Astrocyte of the cerebellum (primary cell): ENCODE measurements at regions not wholly inside any gene's neighbourhood (a gene's known extent, or its start where the extent isn't known, plus 50 kb on each side); places are given as distances from the start of the nearest gene placed in this dataset.

Experiments used
- DNase-seq: peaks from one replicate; pipeline ENCODE4 v3.0.0-alpha.2; 2011; ENCODE audit warnings: low read depth
- H3K4me3 ChIP-seq: 2 replicates; pipeline ENCODE4 v1.5.1; 2011; ENCODE audit warnings: mild to moderate bottlenecking, low read depth, low read length, moderate library complexity
- in situ Hi-C: cut with HindIII; loops from 2 replicates; pipeline ENCODE4 v1.10.0; 2017; ENCODE audit warnings: low sequenced_read_pairs
- TF ChIP-seq, protein P1 (sequence below): IDR thresholded peaks from 2 replicates; pipeline ENCODE4 v1.5.1; 2012; ENCODE audit warnings: low read length, low read depth, moderate library complexity, mild to moderate bottlenecking; ENCODE audit errors: missing control alignments

DNA sequence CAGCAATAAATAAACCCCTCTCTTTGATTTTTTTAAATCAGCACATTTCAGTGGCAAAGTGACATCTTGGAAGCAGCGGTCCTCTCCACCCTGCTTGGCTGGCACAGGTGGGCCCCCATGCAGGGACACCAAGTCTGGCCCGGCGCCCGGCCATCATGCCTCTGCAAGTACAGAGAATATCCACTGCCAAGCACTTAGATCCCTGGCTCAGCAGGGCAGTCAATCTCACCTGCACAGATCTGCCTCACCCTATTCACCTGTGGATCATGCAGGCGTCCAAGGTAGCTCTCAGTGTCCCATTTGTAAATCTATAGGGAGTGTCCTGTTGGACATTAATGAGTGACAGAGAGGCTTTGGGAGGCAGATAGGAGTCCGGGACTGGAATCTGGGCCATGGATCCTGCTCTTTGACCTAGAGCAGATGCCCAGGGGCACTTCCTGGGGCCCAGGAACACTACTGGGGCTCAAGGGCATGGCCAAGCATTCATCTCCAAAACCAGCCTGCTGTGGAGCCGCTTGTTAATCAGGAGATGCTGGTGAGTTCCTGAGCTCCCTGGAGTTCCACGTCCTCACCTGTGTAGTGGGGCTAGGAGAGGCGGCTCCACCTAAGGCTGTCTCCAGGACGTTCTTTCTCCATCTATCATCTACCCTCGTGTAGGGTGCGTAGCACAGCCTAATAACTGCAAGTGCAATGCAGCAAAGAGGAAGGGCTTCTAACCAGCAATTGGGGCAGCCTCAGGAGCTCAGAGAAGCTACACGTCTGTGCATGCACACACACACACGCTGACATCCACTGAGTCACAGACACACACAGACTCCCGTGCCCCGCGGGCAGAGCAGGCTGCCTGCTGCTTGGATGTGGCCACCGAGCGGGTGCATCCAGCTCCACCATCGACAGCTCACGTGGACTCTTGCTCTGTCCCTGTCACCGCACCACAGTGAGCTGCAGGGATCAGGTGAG is 123.6 kb downstream of the OAT start:
- H3K4me3 ChIP-seq = no peak overlapping the region
- in situ Hi-C loops = no loop called here
- no peak for DNase-seq
- TF ChIP-seq, protein P1, sequence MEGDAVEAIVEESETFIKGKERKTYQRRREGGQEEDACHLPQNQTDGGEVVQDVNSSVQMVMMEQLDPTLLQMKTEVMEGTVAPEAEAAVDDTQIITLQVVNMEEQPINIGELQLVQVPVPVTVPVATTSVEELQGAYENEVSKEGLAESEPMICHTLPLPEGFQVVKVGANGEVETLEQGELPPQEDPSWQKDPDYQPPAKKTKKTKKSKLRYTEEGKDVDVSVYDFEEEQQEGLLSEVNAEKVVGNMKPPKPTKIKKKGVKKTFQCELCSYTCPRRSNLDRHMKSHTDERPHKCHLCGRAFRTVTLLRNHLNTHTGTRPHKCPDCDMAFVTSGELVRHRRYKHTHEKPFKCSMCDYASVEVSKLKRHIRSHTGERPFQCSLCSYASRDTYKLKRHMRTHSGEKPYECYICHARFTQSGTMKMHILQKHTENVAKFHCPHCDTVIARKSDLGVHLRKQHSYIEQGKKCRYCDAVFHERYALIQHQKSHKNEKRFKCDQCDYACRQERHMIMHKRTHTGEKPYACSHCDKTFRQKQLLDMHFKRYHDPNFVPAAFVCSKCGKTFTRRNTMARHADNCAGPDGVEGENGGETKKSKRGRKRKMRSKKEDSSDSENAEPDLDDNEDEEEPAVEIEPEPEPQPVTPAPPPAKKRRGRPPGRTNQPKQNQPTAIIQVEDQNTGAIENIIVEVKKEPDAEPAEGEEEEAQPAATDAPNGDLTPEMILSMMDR = no peak

DNA sequence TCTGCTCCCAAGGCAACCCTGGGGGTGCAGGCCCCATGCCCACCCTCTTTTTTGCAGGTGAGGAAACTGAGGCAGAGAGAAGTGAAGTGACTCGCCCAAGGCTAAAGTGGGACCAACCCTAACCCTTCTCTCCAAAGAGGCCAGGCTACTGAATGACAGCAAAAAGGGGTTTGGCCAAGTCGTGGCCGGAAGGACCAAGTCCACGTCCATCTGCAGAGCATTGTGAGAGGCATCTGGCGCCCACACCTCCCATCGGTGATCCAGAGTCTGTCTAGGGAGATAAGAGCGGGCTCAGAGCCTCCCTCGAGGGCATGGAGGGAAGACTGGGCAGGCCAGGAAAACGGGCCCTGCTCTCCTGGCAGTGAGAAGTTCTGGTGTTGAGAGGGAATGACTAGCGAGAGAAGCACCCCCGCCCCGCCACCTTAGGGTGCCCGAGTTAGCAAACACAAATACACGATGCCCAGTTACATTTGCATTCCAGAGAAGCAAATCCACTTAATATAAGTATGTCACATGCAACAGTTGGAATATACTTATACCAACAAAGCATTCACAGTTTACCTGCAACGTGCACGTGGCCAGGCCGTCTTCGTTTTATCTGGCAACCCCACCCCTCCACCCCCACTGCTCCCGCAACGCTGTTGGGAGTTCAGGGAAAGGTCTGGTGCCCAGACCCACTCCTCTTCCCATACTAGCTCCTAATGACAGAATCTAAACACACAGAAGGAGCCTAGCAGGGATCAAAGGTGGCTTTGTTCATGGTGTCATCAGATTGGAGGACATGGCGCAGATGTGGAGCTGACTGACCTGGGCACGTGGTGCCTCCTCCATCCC is 124.9 kb downstream of the OAT start:
- TF ChIP-seq, protein P1 = no peak
- DNase-seq = no peak
- in situ Hi-C loops = no loop called here
- no peak overlapping the region for H3K4me3 ChIP-seq

DNA sequence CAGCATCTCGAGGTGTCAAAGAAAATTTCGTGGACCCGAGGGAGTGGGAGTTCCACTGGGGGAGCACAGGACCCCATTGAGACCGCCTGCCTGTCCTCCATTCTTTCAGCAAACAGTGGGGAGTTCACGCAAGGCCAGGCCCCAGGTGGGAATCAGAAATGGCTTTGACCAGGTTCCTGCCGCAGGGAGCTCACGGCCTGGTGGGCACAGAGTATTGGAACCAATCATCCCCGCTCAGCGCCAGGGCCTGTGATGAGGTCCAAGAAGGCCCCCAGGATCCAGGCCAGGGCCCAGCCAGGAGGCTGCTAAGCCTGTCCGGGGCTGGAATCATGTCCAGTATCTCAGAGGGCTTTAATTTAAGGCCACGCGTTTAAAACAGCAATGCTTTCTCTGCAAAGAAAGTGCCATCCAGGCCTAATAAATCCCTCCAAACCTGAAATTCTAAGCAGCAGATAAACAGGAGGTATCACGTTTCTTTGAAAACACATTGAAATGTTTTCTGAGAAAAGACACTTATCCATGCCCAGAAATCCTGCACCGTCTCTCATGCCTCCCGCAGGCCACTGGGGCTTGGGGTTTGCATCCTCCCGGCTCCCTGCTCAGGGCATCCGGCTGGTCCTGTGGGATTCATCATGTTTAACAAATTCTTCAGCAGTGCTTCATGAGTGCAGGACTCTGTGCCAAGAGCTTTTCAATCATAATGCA is 125.7 kb downstream of the OAT start:
- DNase-seq = no peak
- H3K4me3 ChIP-seq = no peak overlapping the region
- TF ChIP-seq, protein P1 = no peak
- in situ Hi-C loops = no loop called here

DNA sequence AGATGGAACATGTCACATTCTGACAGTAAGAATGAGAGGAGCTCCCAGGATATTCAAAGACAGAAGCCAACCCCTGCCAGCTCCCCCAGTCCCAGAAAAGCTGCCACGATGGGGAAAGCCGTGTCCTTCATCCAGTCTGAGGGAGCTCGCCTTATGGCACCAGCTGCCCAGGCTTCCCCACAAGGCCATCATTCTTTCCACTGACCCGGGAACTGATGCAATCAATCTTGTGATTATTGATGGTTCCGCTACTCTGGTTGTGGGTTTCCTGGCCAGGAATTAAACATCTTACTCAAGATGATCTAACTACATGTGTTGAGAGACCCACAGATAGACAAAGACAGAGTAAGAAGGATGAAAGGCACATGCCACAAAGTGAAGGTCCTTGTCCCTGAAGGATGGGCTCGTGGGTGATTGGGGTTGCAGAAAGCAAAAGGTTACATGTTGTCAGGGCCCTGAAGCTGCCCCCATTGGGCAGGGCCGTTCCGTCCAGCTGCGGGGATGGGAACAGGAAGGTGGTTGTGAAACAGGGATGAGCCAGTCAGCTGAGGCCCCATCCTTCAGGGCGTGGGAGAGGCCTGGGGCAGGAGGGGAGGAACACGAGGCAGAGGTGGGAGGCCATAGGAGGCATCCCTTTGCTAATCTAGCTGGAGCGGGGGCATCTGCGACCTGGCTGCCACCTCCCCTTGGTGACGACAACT is 127.6 kb downstream of the OAT start:
- in situ Hi-C loops = no loop called here
- TF ChIP-seq, protein P1 = no peak
- no peak for DNase-seq
- no peak overlapping the region for H3K4me3 ChIP-seq

DNA sequence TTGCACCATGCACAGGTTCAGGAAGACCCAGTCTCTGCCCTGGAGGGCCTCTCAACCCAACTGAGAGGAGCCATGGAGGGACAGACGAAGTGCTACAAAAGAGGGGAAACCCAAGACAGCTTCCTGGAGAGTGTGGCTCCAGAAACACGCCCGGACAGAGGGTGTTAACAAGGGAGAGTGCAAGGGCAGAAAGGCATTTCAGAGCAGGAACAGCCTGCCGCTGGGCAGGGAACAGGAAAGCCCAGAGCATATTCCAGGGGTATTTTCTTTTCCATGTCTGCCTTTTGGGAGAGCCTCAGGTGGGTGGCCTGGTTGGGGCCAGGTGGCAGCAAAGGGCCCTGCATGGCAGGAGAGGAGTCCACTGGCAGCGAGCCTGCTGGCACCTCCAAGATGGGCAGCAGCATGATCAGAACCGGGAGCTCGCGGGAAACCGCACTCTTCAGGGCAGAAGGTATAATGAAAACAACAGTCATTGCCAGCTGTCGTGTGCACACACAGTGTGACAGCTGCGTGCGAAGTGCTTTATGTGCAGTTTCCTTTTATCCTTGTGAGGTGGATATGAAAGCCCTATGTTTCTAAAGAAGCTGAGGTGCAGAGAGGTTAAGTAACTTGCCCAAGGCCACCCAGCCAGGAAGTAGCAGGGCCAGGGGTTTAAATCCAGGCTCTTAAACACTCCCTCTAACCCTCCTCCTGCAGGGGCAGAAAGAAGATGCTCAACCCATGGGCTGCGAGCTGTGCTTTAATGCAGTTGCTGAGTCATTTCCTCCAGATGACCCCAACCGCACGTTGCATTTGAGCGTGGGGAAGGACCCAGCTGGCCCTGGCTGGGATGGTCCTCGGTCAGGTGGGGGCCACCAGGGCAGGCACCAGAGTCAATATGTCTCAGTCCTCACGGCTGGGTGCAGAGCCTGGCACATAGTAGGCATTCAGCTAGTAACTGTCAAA is 128.6 kb downstream of the OAT start:
- TF ChIP-seq, protein P1 = no peak
- H3K4me3 ChIP-seq = no peak overlapping the region
- in situ Hi-C loops = no loop called here
- DNase-seq = peak; percentile 18
